ENCODE measurements at regions not wholly inside any gene's neighbourhood (a gene's known extent, or its start where the extent isn't known, plus 50 kb on each side); places are given as distances from the start of the nearest gene placed in this dataset.
"Not testable (repeated sequence)": the region's sequence is repeated elsewhere in the genome, so short reads cannot be mapped to it uniquely, and the experiment has no call there.

- Histone ChIP-seq H3K4me1 (ENCODE audit: insufficient read depth, insufficient read length) (no peaks in the 10 kb centered on the region), H3K36me3 (ENCODE audit: insufficient read depth, insufficient read length, low read length) (no peaks in the 10 kb centered on the region), H3K27me3 (ENCODE audit: insufficient read depth, insufficient read length) (no peaks in the 10 kb centered on the region), H3K9ac (ENCODE audit: insufficient read length, low read depth) (peak overlapping the region; percentile 85), H3K4me3 (ENCODE audit: insufficient read length, low read depth) (peak overlapping the region; percentile 75), H3K9me3 (ENCODE audit: insufficient read depth, low read length) (no peaks in the 10 kb centered on the region)
- peak; percentile 93 for DNase-seq (ENCODE audit: low read depth, low spot score)
- TF ChIP-seq SUZ12 (IDR thresholded peaks at IDR 0.05; ENCODE audit: extremely low read depth, insufficient read depth, insufficient read length) (no peak), YY1 (IDR thresholded peaks at IDR 0.05; ENCODE audit: insufficient read depth, insufficient read length) (peak; percentile 58), ZNF274 (IDR thresholded peaks at IDR 0.05; ENCODE audit: low read depth, low read length) (no peak)
Observed at GRCh38 chr3:125916376-125916978, 52.5 kb upstream of the ROPN1B start.

GRCh38 chr3:125917020-125917549 is 51.9 kb upstream of the ROPN1B start:
- H3K4me1 ChIP-seq (ENCODE audit: insufficient read depth, insufficient read length); H3K9me3 ChIP-seq (ENCODE audit: insufficient read depth, low read length); H3K36me3 ChIP-seq (ENCODE audit: insufficient read depth, insufficient read length, low read length); H3K27me3 ChIP-seq (ENCODE audit: insufficient read depth, insufficient read length): not testable (repeated sequence)
- peak; percentile 15 for DNase-seq (ENCODE audit: low read depth, low spot score)
- Histone ChIP-seq H3K4me3 (ENCODE audit: insufficient read length, low read depth) (peak overlapping the region; percentile 75), H3K9ac (ENCODE audit: insufficient read length, low read depth) (peak overlapping the region; percentile 85)

DNA sequence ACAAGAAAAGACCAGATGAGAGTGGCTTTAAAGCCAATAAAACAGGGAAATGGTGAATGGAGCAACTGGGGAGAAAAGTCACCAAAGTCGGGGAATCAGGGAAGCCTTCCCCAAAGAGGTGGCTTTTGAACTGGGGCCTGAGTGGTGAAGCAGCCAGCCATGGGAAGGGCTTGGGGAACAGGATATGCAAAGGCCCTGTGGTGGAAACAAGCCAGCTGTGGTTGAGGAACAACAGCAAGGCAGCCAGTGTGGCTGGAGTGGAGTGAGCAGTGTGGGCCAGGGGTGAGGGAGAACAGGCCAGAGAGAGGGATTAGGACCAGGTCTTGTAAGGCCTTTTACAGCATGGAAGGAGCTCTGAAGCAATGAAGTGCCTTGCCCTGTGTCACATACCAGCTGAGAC is 51.0 kb upstream of the ROPN1B start:
- not testable (repeated sequence) for H3K9ac ChIP-seq (ENCODE audit: insufficient read length, low read depth); H3K4me1 ChIP-seq (ENCODE audit: insufficient read depth, insufficient read length); DNase-seq (ENCODE audit: low read depth, low spot score); H3K36me3 ChIP-seq (ENCODE audit: insufficient read depth, insufficient read length, low read length); H3K27me3 ChIP-seq (ENCODE audit: insufficient read depth, insufficient read length); H3K9me3 ChIP-seq (ENCODE audit: insufficient read depth, low read length); H3K4me3 ChIP-seq (ENCODE audit: insufficient read length, low read depth)

DNA sequence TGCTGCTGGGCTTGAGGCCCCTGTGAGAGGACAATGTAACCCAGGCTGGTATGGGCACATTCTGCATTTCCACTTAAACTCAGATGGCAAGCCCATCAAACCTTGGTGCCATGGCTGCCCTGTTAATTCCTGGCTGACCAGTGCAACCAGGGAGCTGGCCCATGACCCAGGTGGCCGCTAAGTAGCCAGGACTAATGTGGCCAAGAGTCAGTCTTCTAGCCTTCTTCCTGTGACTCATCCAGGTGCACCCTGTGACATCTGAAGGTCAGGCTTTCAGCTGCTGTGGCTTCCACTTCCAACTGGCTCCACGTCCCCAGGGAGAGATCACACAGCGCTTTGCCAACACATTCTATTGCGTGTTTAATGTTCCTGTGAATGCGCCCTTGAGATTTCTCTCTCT is 50.5 kb upstream of the ROPN1B start:
- H3K4me3 ChIP-seq (ENCODE audit: insufficient read length, low read depth); DNase-seq (ENCODE audit: low read depth, low spot score); H3K9ac ChIP-seq (ENCODE audit: insufficient read length, low read depth); H3K36me3 ChIP-seq (ENCODE audit: insufficient read depth, insufficient read length, low read length); H3K27me3 ChIP-seq (ENCODE audit: insufficient read depth, insufficient read length); H3K9me3 ChIP-seq (ENCODE audit: insufficient read depth, low read length); H3K4me1 ChIP-seq (ENCODE audit: insufficient read depth, insufficient read length): not testable (repeated sequence)

DNA sequence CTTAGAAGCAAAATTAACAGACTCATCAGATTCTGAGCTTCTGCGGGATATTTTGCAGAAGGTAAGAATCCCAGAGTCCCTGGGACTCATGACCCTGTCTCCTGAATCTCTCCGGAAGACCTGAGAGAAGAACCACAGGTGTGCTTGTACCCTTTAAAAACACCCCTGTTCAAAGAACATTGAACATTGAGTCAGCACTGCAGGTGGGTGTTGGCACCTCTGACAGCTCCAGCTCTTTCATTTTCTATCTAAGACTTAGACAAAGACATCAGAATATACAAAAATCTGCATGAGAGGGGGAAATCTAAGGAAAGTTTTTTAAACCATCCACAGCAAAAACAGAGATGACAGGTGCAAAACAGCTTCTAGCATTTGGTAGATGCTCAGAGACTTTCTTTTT is 50.1 kb upstream of the ROPN1B start:
- not testable (repeated sequence) for H3K9ac ChIP-seq (ENCODE audit: insufficient read length, low read depth); H3K9me3 ChIP-seq (ENCODE audit: insufficient read depth, low read length); H3K4me1 ChIP-seq (ENCODE audit: insufficient read depth, insufficient read length); H3K4me3 ChIP-seq (ENCODE audit: insufficient read length, low read depth); H3K36me3 ChIP-seq (ENCODE audit: insufficient read depth, insufficient read length, low read length); H3K27me3 ChIP-seq (ENCODE audit: insufficient read depth, insufficient read length); DNase-seq (ENCODE audit: low read depth, low spot score)
